Activated T-helper 2 cell treated with anti-CD3 and anti-CD28 coated beads, Interferon-gamma antibody, Interleukin-2, Interleukin-4, amounts not matched to agents 10 μg/mL and 5 μg/mL and 100 μg/mL, durations not matched to agents 14 hours and 24 hours and 36 hours (primary cell): ENCODE measurements at regions not wholly inside any gene's neighbourhood (a gene's known extent, or its start where the extent isn't known, plus 50 kb on each side); places are given as distances from the start of the nearest gene placed in this dataset.

ENCODE experiments used
- DNase-seq: peaks from one replicate; pipeline ENCODE4 v3.0.0; 2021; ENCODE audit warnings: low spot score
- H3K27ac Mint-ChIP-seq: one replicate; pipeline ENCODE4 v1.8.0; 2021; ENCODE audit warnings: mixed read lengths
- H3K27me3 Mint-ChIP-seq: one replicate; pipeline ENCODE4 v1.8.0; 2021; ENCODE audit warnings: low read depth, mixed read lengths
- H3K36me3 Mint-ChIP-seq: one replicate; pipeline ENCODE4 v1.8.0; 2021; ENCODE audit warnings: low read depth, mixed read lengths
- H3K4me1 Mint-ChIP-seq: one replicate; pipeline ENCODE4 v1.8.0; 2021; ENCODE audit warnings: low read depth, mixed read lengths
- H3K4me3 Mint-ChIP-seq: one replicate; pipeline ENCODE4 v1.8.0; 2021; ENCODE audit warnings: low read depth, mild to moderate bottlenecking, moderate library complexity, mixed read lengths
- H3K9me3 Mint-ChIP-seq: one replicate; pipeline ENCODE4 v1.8.0; 2021; ENCODE audit warnings: mixed read lengths
- intact Hi-C: fragments of 100-400 bp; cut with micrococcal nuclease; formaldehyde crosslinking; loops from one replicate; pipeline ENCODE4 v1.15.1; 2023

- intact Hi-C loops, result no loop called here
- H3K4me3 Mint-ChIP-seq, result no peak overlapping the region
- H3K9me3 Mint-ChIP-seq, result no peaks in the 10 kb centered on the region
- no peaks in the 10 kb centered on the region for H3K27me3 Mint-ChIP-seq
- no peaks in the 10 kb centered on the region for H3K4me1 Mint-ChIP-seq
- H3K27ac Mint-ChIP-seq, result no peak overlapping the region
- H3K36me3 Mint-ChIP-seq, result no peaks in the 10 kb centered on the region
- DNase-seq, result no peak
Observed at GRCh38 chr12:65517656-65518210, 239.2 kb downstream of the MSRB3 start.

GRCh38 chr12:65518771-65519170 lies 240.3 kb downstream of the MSRB3 start:
- no peak overlapping the region for H3K27ac Mint-ChIP-seq
- no peak for DNase-seq
- no peaks in the 10 kb centered on the region for H3K4me1 Mint-ChIP-seq
- intact Hi-C loops, result no loop called here
- H3K27me3 Mint-ChIP-seq, result no peaks in the 10 kb centered on the region
- no peaks in the 10 kb centered on the region for H3K36me3 Mint-ChIP-seq
- no peaks in the 10 kb centered on the region for H3K9me3 Mint-ChIP-seq
- H3K4me3 Mint-ChIP-seq, result no peak overlapping the region

- Mint-ChIP-seq H3K27me3 (no peaks in the 10 kb centered on the region), H3K9me3 (no peaks in the 10 kb centered on the region), H3K27ac (no peak overlapping the region), H3K4me3 (no peak overlapping the region), H3K4me1 (no peaks in the 10 kb centered on the region), H3K36me3 (no peaks in the 10 kb centered on the region)
- no peak for DNase-seq
- intact Hi-C loops, result no loop called here
Observed at GRCh38 chr12:65520658-65521057, 242.2 kb downstream of the MSRB3 start.

- Mint-ChIP-seq H3K36me3 (no peaks in the 10 kb centered on the region), H3K27me3 (no peaks in the 10 kb centered on the region), H3K9me3 (no peaks in the 10 kb centered on the region), H3K4me1 (no peaks in the 10 kb centered on the region), H3K4me3 (no peak overlapping the region), H3K27ac (no peak overlapping the region)
- intact Hi-C loops, result no loop called here
- no peak for DNase-seq
Observed at GRCh38 chr12:65522956-65523860, 244.7 kb downstream of the MSRB3 start.

GRCh38 chr12:65524666-65525065 lies 246.2 kb downstream of the MSRB3 start:
- Mint-ChIP-seq H3K4me1 (no peaks in the 10 kb centered on the region), H3K27ac (no peak overlapping the region)

GRCh38 chr12:65525491-65526141 lies 247.1 kb downstream of the MSRB3 start:
- no peak overlapping the region for H3K4me3 Mint-ChIP-seq
- no peaks in the 10 kb centered on the region for H3K27me3 Mint-ChIP-seq
- intact Hi-C loops, result no loop called here
- H3K9me3 Mint-ChIP-seq, result no peaks in the 10 kb centered on the region
- H3K27ac Mint-ChIP-seq, result no peak overlapping the region
- no peak for DNase-seq
- no peaks in the 10 kb centered on the region for H3K36me3 Mint-ChIP-seq
- H3K4me1 Mint-ChIP-seq, result no peaks in the 10 kb centered on the region

More at GRCh38 chr12:65524666-65525065, 246.2 kb downstream of the MSRB3 start:
- Mint-ChIP-seq H3K27me3 (no peaks in the 10 kb centered on the region), H3K9me3 (no peaks in the 10 kb centered on the region), H3K4me3 (no peak overlapping the region), H3K36me3 (no peaks in the 10 kb centered on the region)
- intact Hi-C loops, result no loop called here
- DNase-seq, result no peak

- DNase-seq, result no peak
- intact Hi-C loops, result no loop called here
- no peaks in the 10 kb centered on the region for H3K36me3 Mint-ChIP-seq
- no peak overlapping the region for H3K27ac Mint-ChIP-seq
- H3K4me1 Mint-ChIP-seq, result no peaks in the 10 kb centered on the region
- no peaks in the 10 kb centered on the region for H3K9me3 Mint-ChIP-seq
- H3K4me3 Mint-ChIP-seq, result no peak overlapping the region
- no peaks in the 10 kb centered on the region for H3K27me3 Mint-ChIP-seq
Observed at GRCh38 chr12:65526311-65526710, 247.8 kb downstream of the MSRB3 start.

- intact Hi-C loops, result no loop called here
- no peaks in the 10 kb centered on the region for H3K27me3 Mint-ChIP-seq
- no peaks in the 10 kb centered on the region for H3K4me1 Mint-ChIP-seq
- no peak for DNase-seq
- no peak overlapping the region for H3K4me3 Mint-ChIP-seq
- H3K9me3 Mint-ChIP-seq, result no peaks in the 10 kb centered on the region
- H3K36me3 Mint-ChIP-seq, result no peaks in the 10 kb centered on the region
- H3K27ac Mint-ChIP-seq, result no peak overlapping the region
Observed at GRCh38 chr12:65528127-65528526, 249.6 kb downstream of the MSRB3 start.

GRCh38 chr12:65529106-65529505 lies 250.6 kb downstream of the MSRB3 start:
- no peaks in the 10 kb centered on the region for H3K27me3 Mint-ChIP-seq

GRCh38 chr12:65529771-65530435 lies 251.4 kb downstream of the MSRB3 start:
- intact Hi-C loops, result no loop called here
- no peaks in the 10 kb centered on the region for H3K9me3 Mint-ChIP-seq
- H3K36me3 Mint-ChIP-seq, result no peaks in the 10 kb centered on the region
- H3K27me3 Mint-ChIP-seq, result no peaks in the 10 kb centered on the region
- H3K4me1 Mint-ChIP-seq, result peaks cover 2% of the 10 kb centered on the region
- H3K4me3 Mint-ChIP-seq, result no peak overlapping the region
- H3K27ac Mint-ChIP-seq, result no peak overlapping the region
- DNase-seq, result no peak

More at GRCh38 chr12:65529106-65529505, 250.6 kb downstream of the MSRB3 start:
- H3K27ac Mint-ChIP-seq, result no peak overlapping the region
- no peak overlapping the region for H3K4me3 Mint-ChIP-seq
- H3K36me3 Mint-ChIP-seq, result no peaks in the 10 kb centered on the region
- intact Hi-C loops, result no loop called here
- no peak for DNase-seq
- H3K4me1 Mint-ChIP-seq, result peaks cover 2% of the 10 kb centered on the region
- no peaks in the 10 kb centered on the region for H3K9me3 Mint-ChIP-seq

GRCh38 chr12:65532162-65532561 lies 253.7 kb downstream of the MSRB3 start:
- DNase-seq, result no peak
- no peaks in the 10 kb centered on the region for H3K27me3 Mint-ChIP-seq
- H3K36me3 Mint-ChIP-seq, result no peaks in the 10 kb centered on the region

GRCh38 chr12:65532764-65533163 lies 254.3 kb downstream of the MSRB3 start:
- Mint-ChIP-seq H3K4me1 (peaks cover 2% of the 10 kb centered on the region), H3K27me3 (no peaks in the 10 kb centered on the region), H3K27ac (no peak overlapping the region), H3K4me3 (no peak overlapping the region), H3K9me3 (no peaks in the 10 kb centered on the region), H3K36me3 (no peaks in the 10 kb centered on the region)
- intact Hi-C loops, result no loop called here
- no peak for DNase-seq

More at GRCh38 chr12:65532162-65532561, 253.7 kb downstream of the MSRB3 start:
- Mint-ChIP-seq H3K9me3 (no peaks in the 10 kb centered on the region), H3K4me3 (no peak overlapping the region), H3K27ac (no peak overlapping the region), H3K4me1 (peaks cover 2% of the 10 kb centered on the region)
- intact Hi-C loops, result no loop called here
